DND-41 (cell line): ENCODE measurements at regions not wholly inside any gene's neighbourhood (a gene's known extent, or its start where the extent isn't known, plus 50 kb on each side); places are given as distances from the start of the nearest gene placed in this dataset.

Experiments used
- CTCF ChIP-seq: IDR thresholded peaks from 2 replicates; pipeline ENCODE4 v1.5.1; 2012; ENCODE audit warnings: borderline replicate concordance, low read length, moderate library complexity, mild to moderate bottlenecking; ENCODE audit not compliant: poor library complexity, severe bottlenecking; ENCODE audit errors: extremely low read depth
- EZH2 ChIP-seq: IDR thresholded peaks from 3 replicates; pipeline ENCODE4 v1.6.1; 2012; ENCODE audit warnings: borderline replicate concordance, low read depth, mild to moderate bottlenecking, moderate library complexity, low read length, inconsistent platforms; ENCODE audit not compliant: severe bottlenecking

- TF ChIP-seq CTCF (no peak), EZH2 (no peak)
These were observed 2378.4 kb upstream of the WWC1 start for GRCh38 chr5:165913059-165913458.
